Suprapubic skin (tissue), 4 donors: ENCODE measurements at regions not wholly inside any gene's neighbourhood (a gene's known extent, or its start where the extent isn't known, plus 50 kb on each side); places are given as distances from the start of the nearest gene placed in this dataset.

Experiments
- DNase-seq, 2 donors: peaks; one replicate each; pipeline ENCODE4 v3.0.0-alpha.2; 2019; ENCODE audit warnings: low spot score in 2 of 2
- H3K27ac ChIP-seq: fragments of 200-600 bp; sonication (generic); one replicate; pipeline ENCODE4 v1.5.1; 2019
- H3K27me3 ChIP-seq: fragments of 200-600 bp; sonication (generic); one replicate; pipeline ENCODE4 v1.5.1; 2019
- H3K36me3 ChIP-seq: fragments of 200-600 bp; sonication (generic); one replicate; pipeline ENCODE4 v1.5.1; 2019
- H3K4me1 ChIP-seq: fragments of 200-600 bp; sonication (generic); one replicate; pipeline ENCODE4 v1.5.1; 2019
- H3K4me3 ChIP-seq: fragments of 200-600 bp; sonication (generic); one replicate; pipeline ENCODE4 v1.5.1; 2019; ENCODE audit warnings: mild to moderate bottlenecking
- H3K9me3 ChIP-seq: fragments of 200-600 bp; sonication (generic); one replicate; pipeline ENCODE4 v1.5.1; 2019
- EP300 ChIP-seq: sonication (generic); formaldehyde crosslinking; IDR thresholded peaks from one replicate; pipeline ENCODE4 v1.6.1; 2017; ENCODE audit warnings: antibody characterized with exemption
- POLR2A ChIP-seq, 2 donors: fragments of 450-650 bp; IDR thresholded peaks; one replicate each; pipeline ENCODE4 v1.6.1; 2017; ENCODE audit warnings: antibody characterized with exemption in 2 of 2, mild to moderate bottlenecking in 2 of 2, moderate library complexity in 2 of 2
- POLR2AphosphoS5 ChIP-seq, 3 donors: sonication (generic); formaldehyde crosslinking; IDR thresholded peaks; one replicate each; pipeline ENCODE4 v1.6.1; 2017; ENCODE audit warnings: antibody characterized with exemption in 3 of 3
- WGBS: methylation state at CpG from one replicate; pipeline ENCODE4 v1.1.5; 2018; 5-methylcytosine and 5-hydroxymethylcytosine counted together
- TF ChIP-seq, protein P1 (sequence below), 2 donors: fragments of 200-600 bp in 1 of 2; fragments of 450-650 bp in 1 of 2; sonication (generic) in 1 of 2; IDR thresholded peaks; one replicate each; pipeline ENCODE4 v1.5.1; 2016 to 2019; ENCODE audit warnings: antibody characterized with exemption in 2 of 2, mild to moderate bottlenecking in 1 of 2, moderate library complexity in 1 of 2

- TF ChIP-seq POLR2A (IDR thresholded peaks at IDR 0.05) (no peak), EP300 (no peak), POLR2AphosphoS5 (IDR thresholded peaks at IDR 0.05) (no peak)
- no peak overlapping the region for H3K27ac ChIP-seq
- H3K36me3 ChIP-seq, result no peaks in the 10 kb centered on the region
- no peaks in the 10 kb centered on the region for H3K27me3 ChIP-seq
- H3K4me3 ChIP-seq, result no peak overlapping the region
- DNase-seq, result no peak
- H3K9me3 ChIP-seq, result no peaks in the 10 kb centered on the region
- WGBS, result 85% methylated on average over 1 of the region's 1 CpG
- H3K4me1 ChIP-seq, result no peaks in the 10 kb centered on the region
Observed at GRCh38 chr7:34327681-34328080, 330.3 kb upstream of the NPSR1 start.

- H3K27me3 ChIP-seq, result no peaks in the 10 kb centered on the region
- no peak overlapping the region for H3K27ac ChIP-seq
- no peaks in the 10 kb centered on the region for H3K36me3 ChIP-seq
- TF ChIP-seq POLR2AphosphoS5 (IDR thresholded peaks at IDR 0.05), result no peak
- TF ChIP-seq, protein P1, sequence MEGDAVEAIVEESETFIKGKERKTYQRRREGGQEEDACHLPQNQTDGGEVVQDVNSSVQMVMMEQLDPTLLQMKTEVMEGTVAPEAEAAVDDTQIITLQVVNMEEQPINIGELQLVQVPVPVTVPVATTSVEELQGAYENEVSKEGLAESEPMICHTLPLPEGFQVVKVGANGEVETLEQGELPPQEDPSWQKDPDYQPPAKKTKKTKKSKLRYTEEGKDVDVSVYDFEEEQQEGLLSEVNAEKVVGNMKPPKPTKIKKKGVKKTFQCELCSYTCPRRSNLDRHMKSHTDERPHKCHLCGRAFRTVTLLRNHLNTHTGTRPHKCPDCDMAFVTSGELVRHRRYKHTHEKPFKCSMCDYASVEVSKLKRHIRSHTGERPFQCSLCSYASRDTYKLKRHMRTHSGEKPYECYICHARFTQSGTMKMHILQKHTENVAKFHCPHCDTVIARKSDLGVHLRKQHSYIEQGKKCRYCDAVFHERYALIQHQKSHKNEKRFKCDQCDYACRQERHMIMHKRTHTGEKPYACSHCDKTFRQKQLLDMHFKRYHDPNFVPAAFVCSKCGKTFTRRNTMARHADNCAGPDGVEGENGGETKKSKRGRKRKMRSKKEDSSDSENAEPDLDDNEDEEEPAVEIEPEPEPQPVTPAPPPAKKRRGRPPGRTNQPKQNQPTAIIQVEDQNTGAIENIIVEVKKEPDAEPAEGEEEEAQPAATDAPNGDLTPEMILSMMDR (IDR thresholded peaks at IDR 0.05), result no peak
- no peak for TF ChIP-seq EP300
- TF ChIP-seq POLR2A (IDR thresholded peaks at IDR 0.05), result no peak
- 73% methylated on average over 3 of the region's 3 CpGs for WGBS
- no peak overlapping the region for H3K4me3 ChIP-seq
- no peaks in the 10 kb centered on the region for H3K9me3 ChIP-seq
- DNase-seq, result no peak
- no peaks in the 10 kb centered on the region for H3K4me1 ChIP-seq
Observed at GRCh38 chr7:34330308-34330707, 327.7 kb upstream of the NPSR1 start.

DNA sequence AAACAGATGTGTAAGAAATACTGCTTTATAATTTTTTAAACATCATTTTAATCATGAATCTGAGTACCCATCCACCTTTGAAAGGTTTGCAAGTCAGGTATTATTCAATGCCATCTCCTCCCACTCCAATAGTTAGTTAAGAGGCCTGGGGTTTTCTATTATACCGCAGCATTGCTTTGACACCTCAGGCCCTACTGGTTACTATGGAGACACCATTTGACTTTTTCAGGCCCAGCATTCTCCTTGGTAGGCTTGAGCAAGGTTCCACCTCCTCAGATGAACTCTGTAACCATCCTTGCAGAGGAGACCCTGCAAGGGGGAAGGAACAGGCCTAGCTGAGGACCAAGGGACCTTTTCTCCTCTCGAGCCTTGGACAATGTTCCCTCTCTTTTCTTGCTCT is 326.9 kb upstream of the NPSR1 start:
- Histone ChIP-seq H3K27me3 (no peaks in the 10 kb centered on the region), H3K4me1 (no peaks in the 10 kb centered on the region), H3K4me3 (no peak overlapping the region), H3K27ac (no peak overlapping the region), H3K36me3 (no peaks in the 10 kb centered on the region), H3K9me3 (no peaks in the 10 kb centered on the region)
- WGBS, result 76% methylated on average over 2 of the region's 2 CpGs
- no peak for TF ChIP-seq EP300
- no peak for TF ChIP-seq POLR2AphosphoS5 (IDR thresholded peaks at IDR 0.05)
- TF ChIP-seq, protein P1 (IDR thresholded peaks at IDR 0.05), result no peak
- no peak for TF ChIP-seq POLR2A (IDR thresholded peaks at IDR 0.05)
- DNase-seq, result no peak

DNA sequence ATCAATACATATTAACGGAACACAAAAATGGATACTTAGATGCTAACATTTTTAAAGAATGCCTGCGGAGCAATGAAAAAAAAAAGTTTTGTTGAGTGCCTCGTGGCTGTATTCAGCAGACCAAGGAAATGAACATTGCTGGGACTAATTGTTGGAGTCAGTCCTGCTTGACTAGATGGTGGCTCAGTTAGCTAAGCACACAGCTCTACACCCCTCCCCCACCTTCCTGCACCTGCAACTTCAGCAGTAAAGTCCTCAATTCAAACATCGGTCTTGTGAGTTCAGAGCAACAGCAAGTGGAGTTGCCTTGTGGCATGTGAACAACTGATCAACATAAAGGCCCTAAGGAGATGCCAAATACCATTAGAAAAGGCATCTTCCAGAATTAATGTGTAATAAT is 326.0 kb upstream of the NPSR1 start:
- Histone ChIP-seq H3K36me3 (no peaks in the 10 kb centered on the region), H3K4me1 (no peaks in the 10 kb centered on the region), H3K4me3 (no peak overlapping the region), H3K9me3 (no peaks in the 10 kb centered on the region), H3K27ac (no peak overlapping the region), H3K27me3 (no peaks in the 10 kb centered on the region)
- no peak for DNase-seq
- 90% methylated on average over 4 of the region's 4 CpGs for WGBS
- no peak for TF ChIP-seq POLR2A (IDR thresholded peaks at IDR 0.05)
- no peak for TF ChIP-seq EP300
- TF ChIP-seq, protein P1 (IDR thresholded peaks at IDR 0.05), result no peak
- TF ChIP-seq POLR2AphosphoS5 (IDR thresholded peaks at IDR 0.05), result no peak

GRCh38 chr7:34333184-34333583 is 324.8 kb upstream of the NPSR1 start:
- TF ChIP-seq, protein P1 (IDR thresholded peaks at IDR 0.05), result no peak
- TF ChIP-seq EP300, result no peak
- no peak for TF ChIP-seq POLR2A (IDR thresholded peaks at IDR 0.05)
- TF ChIP-seq POLR2AphosphoS5 (IDR thresholded peaks at IDR 0.05), result no peak
- DNase-seq, result no peak
- H3K36me3 ChIP-seq, result no peaks in the 10 kb centered on the region
- no peak overlapping the region for H3K4me3 ChIP-seq
- no peaks in the 10 kb centered on the region for H3K27me3 ChIP-seq
- H3K9me3 ChIP-seq, result no peaks in the 10 kb centered on the region
- H3K27ac ChIP-seq, result no peak overlapping the region
- no peaks in the 10 kb centered on the region for H3K4me1 ChIP-seq
- 77% methylated on average over 2 of the region's 2 CpGs for WGBS

GRCh38 chr7:34333925-34334324 is 324.1 kb upstream of the NPSR1 start:
- DNase-seq, result no peak
- WGBS, result 72% methylated on average over 4 of the region's 4 CpGs
- Histone ChIP-seq H3K36me3 (no peaks in the 10 kb centered on the region), H3K4me3 (no peak overlapping the region), H3K27ac (no peak overlapping the region), H3K27me3 (no peaks in the 10 kb centered on the region), H3K9me3 (no peaks in the 10 kb centered on the region), H3K4me1 (no peaks in the 10 kb centered on the region)
- no peak for TF ChIP-seq POLR2A (IDR thresholded peaks at IDR 0.05)
- TF ChIP-seq POLR2AphosphoS5 (IDR thresholded peaks at IDR 0.05), result no peak
- no peak for TF ChIP-seq EP300
- TF ChIP-seq, protein P1 (IDR thresholded peaks at IDR 0.05), result no peak
